LNCAP (cell line): ENCODE measurements at regions not wholly inside any gene's neighbourhood (a gene's known extent, or its start where the extent isn't known, plus 50 kb on each side); places are given as distances from the start of the nearest gene placed in this dataset.

Source experiments
- TF ChIP-seq, protein P1 (sequence below): fragments of 450-650 bp; IDR thresholded peaks from 2 replicates; pipeline ENCODE4 v1.5.1; 2017; ENCODE audit warnings: mild to moderate bottlenecking

DNA sequence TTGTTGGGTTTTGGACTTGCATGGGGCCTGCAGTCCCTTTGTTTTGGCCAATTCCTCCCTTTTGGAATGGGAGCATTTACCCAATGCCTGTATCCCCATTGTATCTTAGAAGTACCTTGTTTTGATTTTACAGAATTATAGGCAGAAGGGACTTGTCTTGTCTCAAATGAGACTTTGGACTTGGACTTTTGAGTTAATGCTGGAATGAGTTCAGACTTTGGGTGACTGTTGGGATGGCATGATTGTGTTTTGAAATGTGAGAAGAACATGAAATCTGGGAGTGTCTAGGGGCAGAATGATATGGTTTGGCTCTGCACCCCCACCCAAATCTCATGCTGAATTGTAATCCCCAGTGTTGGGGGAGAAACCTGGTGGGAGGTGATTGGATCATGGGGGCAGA, 76.8 kb upstream of the MKI67 start:
- TF ChIP-seq, protein P1, sequence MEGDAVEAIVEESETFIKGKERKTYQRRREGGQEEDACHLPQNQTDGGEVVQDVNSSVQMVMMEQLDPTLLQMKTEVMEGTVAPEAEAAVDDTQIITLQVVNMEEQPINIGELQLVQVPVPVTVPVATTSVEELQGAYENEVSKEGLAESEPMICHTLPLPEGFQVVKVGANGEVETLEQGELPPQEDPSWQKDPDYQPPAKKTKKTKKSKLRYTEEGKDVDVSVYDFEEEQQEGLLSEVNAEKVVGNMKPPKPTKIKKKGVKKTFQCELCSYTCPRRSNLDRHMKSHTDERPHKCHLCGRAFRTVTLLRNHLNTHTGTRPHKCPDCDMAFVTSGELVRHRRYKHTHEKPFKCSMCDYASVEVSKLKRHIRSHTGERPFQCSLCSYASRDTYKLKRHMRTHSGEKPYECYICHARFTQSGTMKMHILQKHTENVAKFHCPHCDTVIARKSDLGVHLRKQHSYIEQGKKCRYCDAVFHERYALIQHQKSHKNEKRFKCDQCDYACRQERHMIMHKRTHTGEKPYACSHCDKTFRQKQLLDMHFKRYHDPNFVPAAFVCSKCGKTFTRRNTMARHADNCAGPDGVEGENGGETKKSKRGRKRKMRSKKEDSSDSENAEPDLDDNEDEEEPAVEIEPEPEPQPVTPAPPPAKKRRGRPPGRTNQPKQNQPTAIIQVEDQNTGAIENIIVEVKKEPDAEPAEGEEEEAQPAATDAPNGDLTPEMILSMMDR: no peak

DNA sequence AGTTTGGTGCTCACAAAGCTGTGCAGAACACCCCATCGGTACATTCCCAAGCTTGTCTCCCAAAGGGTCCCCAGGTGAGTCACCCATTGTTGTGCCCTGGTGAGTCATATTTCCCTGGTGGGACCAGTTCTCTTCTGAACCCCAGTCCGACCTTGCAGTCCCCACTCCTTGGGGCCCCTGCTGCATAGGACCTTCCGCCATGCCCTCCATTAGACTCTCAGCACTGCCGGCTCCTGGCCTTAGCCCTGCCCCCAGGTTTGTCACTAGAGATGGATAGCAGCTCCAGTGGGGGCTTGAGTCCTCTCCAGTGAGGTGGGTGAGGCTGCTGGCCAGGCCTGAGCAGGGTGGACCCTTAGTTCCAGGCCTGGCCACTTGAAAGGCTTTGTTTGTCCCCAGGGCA, 80.5 kb upstream of the MKI67 start:
- TF ChIP-seq, protein P1: no peak

DNA sequence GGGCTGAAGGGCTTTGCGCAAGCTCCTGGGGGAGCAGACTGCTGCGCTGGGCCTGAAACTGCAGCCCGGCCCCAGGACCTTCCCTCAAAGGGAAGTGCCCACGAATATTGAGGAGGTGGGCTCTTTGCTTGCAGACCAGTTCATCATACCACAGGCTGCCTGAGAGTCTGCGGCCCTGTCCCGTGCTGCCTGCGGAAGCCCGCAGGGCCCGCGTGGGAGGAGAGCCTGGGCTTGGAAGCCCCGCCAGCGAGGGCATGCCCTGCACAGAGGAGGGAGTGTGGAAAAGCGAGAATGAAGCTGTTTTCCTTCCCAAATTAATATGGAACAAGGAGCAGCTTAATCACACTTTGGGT, 83.6 kb upstream of the MKI67 start:
- TF ChIP-seq, protein P1: no peak

DNA sequence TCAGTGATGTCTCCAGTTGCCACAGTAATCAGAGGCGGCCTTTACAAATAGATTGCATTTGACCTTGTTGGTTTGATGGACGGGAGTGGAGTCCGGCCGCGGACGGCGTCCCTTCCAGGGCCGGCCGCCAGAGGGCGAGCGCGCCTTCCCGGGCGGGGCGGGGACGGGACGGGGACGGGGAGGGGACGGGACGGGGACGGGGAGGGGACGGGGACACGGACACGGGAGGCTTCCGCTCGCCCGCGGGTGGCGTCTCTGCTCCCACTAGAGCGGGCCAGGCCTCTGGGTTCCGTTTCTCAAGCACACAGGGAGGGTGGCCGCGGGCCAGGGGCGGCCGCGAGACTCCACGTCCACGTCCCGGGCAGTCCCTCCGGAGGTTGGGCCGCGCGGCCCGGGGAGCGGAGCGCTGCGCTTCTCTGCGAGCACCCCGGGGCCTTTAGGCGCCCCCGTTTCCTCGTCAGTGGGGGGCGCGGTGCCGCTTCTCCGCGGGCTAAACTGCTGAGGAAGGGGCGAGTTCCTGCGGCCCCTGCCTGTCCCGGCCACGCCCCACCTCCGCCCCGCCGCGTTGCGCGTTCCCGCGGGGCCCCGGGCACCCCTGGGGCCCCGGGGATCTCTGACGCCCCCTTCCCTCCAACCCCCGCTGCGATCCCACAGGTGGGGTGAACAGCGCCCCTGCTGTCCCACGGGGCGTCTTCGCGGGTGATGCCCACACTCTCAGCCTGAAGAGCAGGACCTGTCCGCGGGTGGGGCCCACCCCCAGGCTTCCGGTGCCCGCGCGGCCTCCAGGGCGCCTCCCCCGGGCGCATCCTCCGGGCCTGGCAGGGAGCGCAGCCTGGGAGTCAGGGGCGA, 84.2 kb upstream of the MKI67 start:
- TF ChIP-seq, protein P1: peak; percentile 87

DNA sequence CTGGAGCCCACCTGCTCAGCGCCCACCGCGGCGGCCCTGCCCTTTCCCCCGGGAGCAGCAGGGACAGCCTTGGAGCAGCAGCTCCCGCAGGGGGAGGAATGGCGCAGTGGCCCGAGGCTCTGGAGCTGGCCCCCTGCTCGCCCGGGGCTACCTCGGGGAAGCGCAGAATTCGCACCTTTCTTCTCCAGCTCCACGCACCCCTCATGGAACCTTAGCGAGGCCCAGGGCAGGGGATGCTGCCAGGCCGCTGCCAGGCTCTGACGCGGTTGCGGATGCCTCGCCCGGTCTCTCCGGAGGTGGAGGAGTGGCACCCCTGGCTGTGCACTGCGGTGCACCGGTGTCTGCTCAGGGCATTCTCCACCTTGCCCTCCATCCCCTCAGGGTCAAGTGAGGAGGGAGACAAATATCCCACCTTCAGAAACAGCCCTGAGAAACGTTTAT, 84.9 kb upstream of the MKI67 start:
- TF ChIP-seq, protein P1: no peak

DNA sequence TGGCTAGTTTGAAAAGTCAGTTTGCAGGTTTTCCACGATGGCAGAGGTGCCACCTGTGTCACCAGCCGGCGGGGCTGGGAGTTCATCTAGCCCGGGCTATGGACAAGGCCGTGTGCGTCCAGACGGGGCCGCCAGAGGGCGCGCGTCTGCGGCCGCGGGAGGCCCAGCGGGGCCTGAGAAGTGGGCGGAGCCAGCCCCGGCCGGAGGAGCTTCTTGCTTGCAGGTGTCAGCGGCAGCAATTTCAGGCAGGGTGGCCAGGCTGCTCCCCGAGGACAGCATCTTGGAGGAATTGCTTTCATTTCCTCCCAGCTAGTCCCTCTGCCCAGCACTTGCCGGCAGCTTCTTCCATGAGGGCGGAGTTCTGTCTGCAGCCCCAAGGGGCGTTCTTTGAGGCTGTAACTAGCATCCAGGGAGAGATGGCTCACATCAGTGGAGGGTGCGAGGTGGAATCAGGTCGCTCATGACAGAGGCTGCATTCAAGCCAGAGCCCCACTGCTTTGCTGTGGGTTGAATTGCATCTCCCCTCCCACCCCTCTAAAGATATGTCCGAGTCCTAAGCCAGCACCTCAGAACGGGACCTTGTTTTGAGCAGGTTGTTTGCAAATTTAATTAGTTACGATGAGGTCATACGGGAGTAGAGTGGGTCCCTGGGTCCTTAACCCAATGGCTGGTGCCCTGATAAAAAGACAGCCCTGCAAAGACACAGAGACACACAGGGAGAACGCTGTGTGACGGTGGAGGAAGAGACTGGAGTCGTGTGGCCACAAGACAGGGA, 85.9 kb upstream of the MKI67 start:
- TF ChIP-seq, protein P1: peak; percentile 98

DNA sequence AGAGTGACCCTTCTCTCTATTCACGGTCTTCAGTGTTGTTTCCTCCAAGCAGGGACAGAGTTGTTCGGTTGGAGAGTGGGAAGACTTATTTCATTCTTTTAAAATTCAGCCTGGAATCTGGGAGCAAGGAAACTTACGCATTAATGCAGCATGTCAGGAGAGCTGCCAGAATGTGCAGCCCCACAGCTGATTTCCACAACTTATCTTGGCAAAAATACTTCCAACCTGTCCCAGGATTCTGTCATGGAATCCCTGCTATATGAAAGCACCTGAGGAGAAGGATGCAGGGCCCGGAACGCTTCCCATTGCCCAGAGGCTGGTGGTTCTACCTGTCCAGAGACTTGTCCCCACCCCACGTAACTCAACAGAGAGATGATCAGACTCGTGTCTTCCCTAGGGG, 86.9 kb upstream of the MKI67 start:
- TF ChIP-seq, protein P1: no peak
